ENCODE measurements at regions not wholly inside any gene's neighbourhood (a gene's known extent, or its start where the extent isn't known, plus 50 kb on each side); places are given as distances from the start of the nearest gene placed in this dataset.

DNA sequence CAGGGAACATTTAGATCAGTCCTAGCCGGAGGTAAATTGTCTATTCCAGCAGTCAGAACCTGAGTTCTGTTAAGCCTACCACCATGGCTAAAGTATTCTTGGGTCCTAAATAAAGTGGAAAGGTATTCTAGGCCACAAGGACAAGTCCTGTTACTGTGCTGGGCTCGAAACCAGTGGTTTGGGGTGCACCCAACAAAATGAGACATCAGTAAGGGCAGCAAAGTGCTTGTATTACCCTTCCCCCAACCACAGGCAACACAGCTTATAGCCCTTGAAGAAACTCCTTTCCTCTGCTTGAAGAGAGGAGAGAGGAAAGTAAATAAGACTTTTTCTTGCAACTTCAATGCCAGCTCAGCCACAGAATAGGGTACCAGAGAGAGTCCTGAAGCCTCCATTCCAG, 1345.6 kb downstream of the PCDH18 start:
- DNase-seq = no peak
- TF ChIP-seq POLR2A (IDR thresholded peaks at IDR 0.05; ENCODE audit: low read length) = no peak
- no peak for TF ChIP-seq GATA1 (IDR thresholded peaks at IDR 0.05; ENCODE audit: low read depth, low read length)

DNA sequence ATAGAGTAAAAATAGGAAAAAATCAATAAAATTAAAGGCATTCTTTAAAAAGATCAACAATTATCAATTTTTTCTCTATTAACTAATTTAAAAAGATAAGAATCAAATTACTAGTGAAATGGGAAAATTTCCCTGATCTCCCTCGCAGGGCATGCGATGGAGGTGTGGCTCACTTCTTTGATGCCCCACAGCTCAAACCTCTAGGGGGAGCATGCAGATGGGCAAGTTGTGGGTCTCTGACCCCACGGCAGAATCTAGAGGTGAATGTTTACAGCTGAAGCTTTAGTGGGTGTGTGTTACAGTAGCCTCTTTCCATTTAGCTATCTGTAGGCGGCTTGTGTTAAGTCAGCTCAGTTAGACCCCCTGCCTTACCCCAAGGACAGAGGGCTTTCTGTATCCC, 1348.8 kb downstream of the PCDH18 start:
- DNase-seq = no peak
- TF ChIP-seq POLR2A (IDR thresholded peaks at IDR 0.05; ENCODE audit: low read length) = no peak
- no peak for TF ChIP-seq GATA1 (IDR thresholded peaks at IDR 0.05; ENCODE audit: low read depth, low read length)

DNA sequence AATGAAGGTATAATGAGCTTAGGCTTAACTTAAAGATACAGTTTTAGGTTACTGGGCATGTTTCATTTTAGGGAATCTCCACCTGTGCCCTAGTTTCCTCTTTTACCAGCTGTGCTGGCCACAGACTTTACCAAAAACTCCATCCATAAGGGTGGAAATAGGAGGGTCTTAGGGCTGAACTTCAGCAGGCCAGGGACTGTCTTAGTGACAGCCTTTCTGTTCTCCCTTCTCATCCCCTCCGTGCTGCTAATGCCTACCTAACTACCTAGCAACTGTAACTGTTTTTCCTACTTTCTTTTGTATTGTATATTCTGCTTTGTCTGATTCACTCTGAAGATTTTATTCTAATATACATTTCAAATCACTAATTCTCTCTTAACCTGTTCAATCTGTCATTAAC, 1375.3 kb downstream of the PCDH18 start:
- TF ChIP-seq POLR2A (IDR thresholded peaks at IDR 0.05; ENCODE audit: low read length) = no peak
- no peak for TF ChIP-seq GATA1 (IDR thresholded peaks at IDR 0.05; ENCODE audit: low read depth, low read length)
- no peak for DNase-seq

DNA sequence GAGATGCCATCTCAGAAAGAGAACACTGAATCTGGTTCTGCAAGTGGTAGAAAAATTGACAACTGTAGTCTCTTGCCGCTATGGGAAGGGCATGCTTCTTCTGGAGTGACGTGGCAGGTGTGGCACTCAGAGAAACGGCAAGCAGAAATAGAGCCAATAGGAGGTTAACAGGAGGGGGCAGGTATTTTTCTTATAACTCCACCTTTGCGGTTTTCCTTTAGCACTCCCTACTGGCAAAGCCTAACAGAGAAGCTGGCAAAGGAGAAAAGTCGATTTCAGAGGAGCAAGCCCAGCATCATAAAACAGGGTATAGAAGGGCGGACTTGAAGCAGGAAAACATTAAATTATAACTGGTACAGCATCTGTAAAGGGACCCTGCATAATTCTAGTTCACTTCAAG, 1382.2 kb downstream of the PCDH18 start:
- TF ChIP-seq POLR2A (IDR thresholded peaks at IDR 0.05; ENCODE audit: low read length) (no peak), GATA1 (IDR thresholded peaks at IDR 0.05; ENCODE audit: low read depth, low read length) (no peak)

DNA sequence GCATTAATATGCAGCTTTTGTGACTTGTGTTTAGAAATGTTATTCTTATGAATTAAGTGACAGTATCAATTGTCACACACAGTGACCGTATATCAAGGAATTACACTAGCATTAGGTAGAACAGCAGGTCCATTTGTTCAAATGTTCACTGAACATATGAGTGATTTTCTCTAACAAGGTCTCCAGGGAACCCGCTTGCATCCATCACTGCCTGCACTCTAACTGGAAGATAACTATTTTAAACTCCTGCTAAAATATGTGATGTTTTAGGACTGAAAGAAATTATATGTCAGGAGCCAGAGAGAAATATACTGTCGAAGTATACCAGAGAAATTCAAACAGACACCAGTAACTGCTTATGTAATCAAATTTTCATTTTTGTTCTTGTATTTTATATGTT, 1395.7 kb downstream of the PCDH18 start:
- TF ChIP-seq POLR2A (IDR thresholded peaks at IDR 0.05; ENCODE audit: low read length) (no peak), GATA1 (IDR thresholded peaks at IDR 0.05; ENCODE audit: low read depth, low read length) (no peak)

More for the DNA sequence above, 1382.2 kb downstream of the PCDH18 start:
- DNase-seq = no peak

DNA sequence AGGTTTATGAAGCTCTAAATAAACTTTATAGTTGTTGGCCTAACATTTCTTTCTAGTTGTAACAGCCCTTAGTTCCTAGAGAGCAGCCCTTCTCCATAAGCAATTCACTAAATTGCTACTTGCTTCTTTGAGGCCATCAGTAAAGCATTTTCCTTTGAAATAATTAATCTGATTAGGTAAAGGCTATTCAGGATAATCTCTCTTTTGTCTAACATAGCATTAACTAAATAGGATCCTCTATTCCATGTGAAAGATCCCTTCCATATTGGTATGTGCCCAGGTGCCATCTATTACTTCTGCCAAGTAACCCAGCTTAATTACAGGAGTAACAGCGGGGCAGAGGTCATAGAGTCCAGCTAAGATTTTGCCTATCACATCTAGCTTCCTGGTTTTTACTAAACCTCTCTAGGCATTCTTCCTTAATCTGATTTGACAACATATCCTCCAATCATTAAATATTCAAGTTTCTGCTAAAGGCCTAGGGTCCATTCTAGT, 1408.0 kb downstream of the PCDH18 start:
- no peak for TF ChIP-seq GATA1 (IDR thresholded peaks at IDR 0.05; ENCODE audit: low read depth, low read length)
- no peak for TF ChIP-seq POLR2A (IDR thresholded peaks at IDR 0.05; ENCODE audit: low read length)

More for the DNA sequence above, 1395.7 kb downstream of the PCDH18 start:
- no peak for DNase-seq

DNA sequence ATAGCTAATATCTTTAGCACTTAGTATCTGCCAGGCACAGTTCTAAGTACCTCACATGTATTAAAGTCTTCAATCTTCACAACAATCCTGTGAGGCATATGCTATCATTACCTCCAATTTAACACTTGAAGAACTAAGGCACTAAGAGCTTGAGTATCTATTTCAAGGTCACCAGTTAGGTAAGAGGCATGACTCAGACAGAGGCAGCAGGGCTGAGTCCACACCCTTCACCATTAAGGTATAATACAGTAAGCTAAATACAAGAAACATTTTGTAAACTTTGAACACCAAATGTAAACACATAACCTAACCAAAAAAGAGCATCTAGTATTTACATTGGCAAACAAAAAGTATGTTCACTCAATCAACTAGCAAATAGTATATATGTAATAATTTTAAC, 1410.9 kb downstream of the PCDH18 start:
- TF ChIP-seq GATA1 (IDR thresholded peaks at IDR 0.05; ENCODE audit: low read depth, low read length) (no peak), POLR2A (IDR thresholded peaks at IDR 0.05; ENCODE audit: low read length) (no peak)

More for the DNA sequence above, 1408.0 kb downstream of the PCDH18 start:
- DNase-seq = no peak

DNA sequence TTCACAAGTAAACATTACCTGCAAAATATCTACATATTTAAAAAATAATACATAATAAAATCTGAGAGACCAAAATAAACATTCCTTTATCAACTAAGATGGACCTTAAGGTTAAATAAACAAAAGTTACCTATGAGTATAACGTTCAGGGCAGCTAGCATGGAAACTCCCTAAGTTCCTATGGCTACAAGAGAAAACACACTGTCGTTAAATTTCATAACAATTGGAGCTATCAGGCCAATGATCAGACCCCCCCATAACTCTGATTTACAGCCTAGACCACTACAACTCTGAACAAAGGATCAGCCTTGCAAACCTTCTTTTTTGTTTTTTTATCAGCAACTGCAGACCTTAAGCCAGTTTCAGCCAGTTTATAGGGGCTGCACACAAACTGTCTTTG, 1418.4 kb downstream of the PCDH18 start:
- TF ChIP-seq POLR2A (IDR thresholded peaks at IDR 0.05; ENCODE audit: low read length) (no peak), GATA1 (IDR thresholded peaks at IDR 0.05; ENCODE audit: low read depth, low read length) (no peak)
- no peak for DNase-seq

More for the DNA sequence above, 1410.9 kb downstream of the PCDH18 start:
- no peak for DNase-seq

DNA sequence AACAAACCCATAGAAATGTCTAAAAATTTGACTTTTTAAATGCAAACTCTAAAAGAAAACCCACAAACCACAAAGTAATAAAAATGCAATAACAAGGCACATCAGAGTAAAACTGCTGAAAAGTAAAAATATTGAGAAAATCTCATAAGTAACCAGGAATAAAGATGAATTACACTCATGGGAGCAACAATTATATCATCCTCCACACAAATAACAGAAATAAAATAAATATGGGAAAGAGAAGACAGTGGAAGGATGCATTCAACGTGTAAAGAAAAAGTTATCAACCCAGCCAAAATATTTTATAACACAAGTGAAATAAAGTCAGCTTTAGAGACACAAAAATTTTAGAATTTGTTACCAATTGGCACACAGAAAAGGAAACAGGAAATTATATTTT, 1420.2 kb downstream of the PCDH18 start:
- no peak for DNase-seq
- TF ChIP-seq POLR2A (IDR thresholded peaks at IDR 0.05; ENCODE audit: low read length) = no peak
- TF ChIP-seq GATA1 (IDR thresholded peaks at IDR 0.05; ENCODE audit: low read depth, low read length) = no peak

DNA sequence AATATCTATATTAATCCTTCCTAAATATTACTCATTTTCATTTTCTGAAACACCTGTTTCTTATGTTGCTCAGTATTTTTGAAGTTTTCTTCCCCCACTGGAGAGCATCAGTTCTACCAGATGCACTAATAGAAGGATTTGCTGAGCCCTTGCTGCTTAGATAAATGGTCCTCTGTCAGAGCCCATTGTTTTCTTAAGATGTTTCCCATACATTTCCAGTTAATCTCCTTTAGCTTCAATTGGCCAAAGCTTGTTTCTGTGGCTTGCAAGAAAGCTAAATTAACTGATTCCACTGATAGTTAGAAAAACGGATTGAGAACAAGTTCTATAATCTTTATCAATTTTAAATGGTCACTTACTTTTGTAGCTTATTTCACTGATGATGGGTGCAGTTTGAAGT, 1425.5 kb downstream of the PCDH18 start:
- DNase-seq = no peak
- no peak for TF ChIP-seq GATA1 (IDR thresholded peaks at IDR 0.05; ENCODE audit: low read depth, low read length)
- no peak for TF ChIP-seq POLR2A (IDR thresholded peaks at IDR 0.05; ENCODE audit: low read length)

DNA sequence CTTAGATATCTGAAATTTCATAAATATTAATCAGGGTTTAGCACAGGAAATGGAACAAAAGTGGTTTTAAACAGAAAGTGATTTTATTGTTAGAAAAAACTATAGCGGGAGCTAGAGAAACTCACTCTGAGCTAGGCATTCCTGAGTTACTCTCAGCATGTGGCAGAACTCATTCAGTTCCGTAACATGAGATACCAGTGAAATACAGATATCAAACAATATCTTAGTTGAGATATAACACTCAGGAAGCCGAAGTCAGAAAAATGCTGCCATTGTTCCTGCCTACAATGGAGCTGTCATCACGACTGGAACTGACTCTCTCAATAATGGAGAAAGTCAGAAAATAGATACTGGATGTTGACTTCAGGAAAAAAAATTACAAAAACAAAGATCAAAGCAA, 1428.7 kb downstream of the PCDH18 start:
- TF ChIP-seq POLR2A (IDR thresholded peaks at IDR 0.05; ENCODE audit: low read length) (no peak), GATA1 (IDR thresholded peaks at IDR 0.05; ENCODE audit: low read depth, low read length) (no peak)
- DNase-seq = no peak

DNA sequence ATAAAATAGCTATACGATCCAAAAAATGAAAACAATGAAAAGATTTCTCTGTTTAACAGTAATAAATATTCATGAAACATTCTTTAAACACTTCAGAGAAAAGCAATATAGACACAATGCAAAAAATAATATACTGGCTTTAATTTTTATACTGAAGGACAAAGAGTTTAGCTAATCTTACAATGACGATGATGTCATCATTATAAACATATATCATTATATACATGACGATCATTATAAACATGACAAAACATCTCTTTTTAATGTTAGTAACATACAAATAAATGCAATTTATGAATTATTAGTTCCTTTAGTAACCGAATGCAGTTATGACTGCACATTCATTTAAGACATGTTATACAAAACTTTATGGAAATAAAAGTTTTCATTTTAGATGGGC, 1434.6 kb downstream of the PCDH18 start:
- no peak for TF ChIP-seq POLR2A (IDR thresholded peaks at IDR 0.05; ENCODE audit: low read length)
- TF ChIP-seq GATA1 (IDR thresholded peaks at IDR 0.05; ENCODE audit: low read depth, low read length) = no peak
- DNase-seq = no peak

DNA sequence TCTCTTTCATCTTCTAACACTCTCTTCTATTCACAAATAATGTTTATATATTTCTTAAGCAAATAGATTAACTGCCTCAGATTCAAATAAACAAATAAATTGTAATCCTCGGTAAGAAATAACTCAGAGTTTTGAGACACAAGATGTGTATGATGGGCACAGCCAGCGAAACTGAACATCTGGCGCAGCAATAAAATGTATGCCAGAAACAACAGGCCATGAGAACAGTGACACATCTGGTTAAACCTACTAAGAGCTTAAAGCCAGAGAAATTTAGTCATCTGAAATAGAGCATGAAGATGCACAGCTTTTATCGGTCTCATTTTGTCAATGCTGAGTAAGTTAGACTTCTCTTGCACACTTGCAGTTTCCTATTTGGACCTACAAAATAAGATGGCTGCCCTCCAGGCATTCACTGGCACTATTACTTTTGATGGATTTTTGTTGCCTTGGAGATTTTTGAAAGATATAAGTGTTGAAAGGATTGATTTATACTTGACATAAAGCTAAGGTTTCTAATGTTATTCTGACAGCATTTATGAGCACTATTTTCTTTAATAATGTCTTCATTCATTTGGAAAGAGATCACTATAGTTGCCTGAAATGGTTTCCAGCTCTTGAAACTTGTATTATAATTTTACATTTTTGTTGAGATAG, 1444.0 kb downstream of the PCDH18 start:
- no peak for TF ChIP-seq POLR2A (IDR thresholded peaks at IDR 0.05; ENCODE audit: low read length)
- no peak for DNase-seq

DNA sequence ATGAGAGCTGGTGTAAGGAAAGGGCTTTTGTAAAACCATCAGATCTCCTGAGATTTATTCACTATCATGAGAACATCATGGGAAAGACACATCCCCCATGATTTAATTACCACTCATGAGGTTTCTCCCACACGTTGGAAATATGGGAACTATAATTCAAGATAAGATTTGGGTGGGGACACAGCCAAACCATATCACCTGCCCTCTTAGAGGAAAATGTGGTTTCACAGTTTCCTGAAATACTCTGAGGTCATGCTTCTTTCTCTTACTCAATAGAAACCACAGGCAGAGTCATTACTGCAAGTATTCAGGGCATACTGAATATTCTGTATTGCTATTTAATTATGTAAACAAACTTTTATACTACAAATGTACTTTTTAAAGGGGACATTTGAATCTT, 1453.3 kb downstream of the PCDH18 start:
- TF ChIP-seq GATA1 (IDR thresholded peaks at IDR 0.05; ENCODE audit: low read depth, low read length) (no peak), POLR2A (IDR thresholded peaks at IDR 0.05; ENCODE audit: low read length) (no peak)
- no peak for DNase-seq

DNA sequence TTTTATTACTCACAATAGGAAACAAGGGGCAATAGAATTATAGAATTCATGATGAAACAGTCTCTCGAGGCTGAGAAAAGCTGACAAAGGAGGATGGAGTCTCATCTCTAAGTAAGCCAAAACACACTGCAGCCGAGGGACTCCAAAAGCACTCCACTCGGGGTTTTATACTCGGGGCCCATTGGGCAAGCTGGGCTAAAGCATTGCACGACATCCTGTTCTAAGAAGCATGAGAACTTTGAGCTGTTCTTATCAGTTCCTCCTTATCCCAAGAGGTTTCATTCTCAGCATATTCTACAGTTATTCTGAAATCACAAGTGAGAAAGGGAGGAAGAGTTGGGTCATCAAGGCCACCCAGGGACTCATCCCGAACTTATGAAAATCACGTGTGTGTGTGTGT, 1475.5 kb downstream of the PCDH18 start:
- DNase-seq = no peak
- no peak for TF ChIP-seq GATA1 (IDR thresholded peaks at IDR 0.05; ENCODE audit: low read depth, low read length)
- no peak for TF ChIP-seq POLR2A (IDR thresholded peaks at IDR 0.05; ENCODE audit: low read length)

All from erythroblast (primary cell).